GM19438 (cell line): ENCODE measurements at regions not wholly inside any gene's neighbourhood (a gene's known extent, or its start where the extent isn't known, plus 50 kb on each side); places are given as distances from the start of the nearest gene placed in this dataset.

Experiments used
- ATAC-seq: cut with Tn5 transposase; IDR thresholded peaks from one replicate; pipeline ENCODE4 v1.9.1; 2021; ENCODE audit warnings: low read depth; ENCODE audit not compliant: unreplicated experiment

DNA sequence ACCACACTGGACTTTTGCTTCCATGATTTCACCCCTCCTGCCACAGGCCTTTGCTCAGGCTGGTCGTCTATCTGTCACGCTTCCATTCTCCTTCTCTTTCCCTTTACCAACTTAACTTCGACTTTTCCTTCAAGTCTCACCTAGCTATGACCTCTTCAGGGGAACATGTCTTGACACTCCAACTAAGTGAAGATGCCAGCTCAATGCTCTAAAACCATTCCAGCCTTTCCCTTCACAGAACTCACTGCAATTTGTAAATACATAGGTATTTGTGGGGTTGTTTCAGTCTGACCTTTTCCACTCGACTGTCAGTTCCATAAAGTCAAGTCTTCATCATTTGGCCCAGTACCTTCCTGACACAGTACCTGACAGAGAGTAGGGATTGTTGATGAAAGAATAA lies 358.6 kb upstream of the CAMK1G start:
- ATAC-seq: no peak

GRCh38 chr1:209227171-209227570 lies 356.3 kb upstream of the CAMK1G start:
- no peak for ATAC-seq

DNA sequence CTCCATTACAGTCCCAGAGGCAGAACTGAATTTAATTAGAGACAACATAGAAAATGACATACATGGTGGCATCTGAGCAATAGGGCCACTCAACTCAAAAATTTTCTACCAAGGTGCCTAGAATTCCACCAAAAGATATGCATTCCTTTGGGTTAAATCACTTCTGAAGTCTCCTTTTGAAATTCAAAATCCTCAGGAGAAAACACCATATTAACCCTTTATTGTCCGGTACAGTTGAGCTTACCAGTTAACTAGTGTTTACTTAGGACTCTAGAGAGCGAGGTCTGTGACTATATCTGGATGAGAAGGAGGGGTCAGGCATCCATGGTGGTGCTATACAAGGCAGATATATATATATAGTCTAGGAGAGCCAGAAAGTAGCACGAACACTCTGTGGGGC lies 355.6 kb upstream of the CAMK1G start:
- ATAC-seq: no peak

- ATAC-seq: no peak
Measured at GRCh38 chr1:209229494-209230061, 353.9 kb upstream of the CAMK1G start.

- ATAC-seq: no peak
Measured at GRCh38 chr1:209230314-209230713, 353.2 kb upstream of the CAMK1G start.

DNA sequence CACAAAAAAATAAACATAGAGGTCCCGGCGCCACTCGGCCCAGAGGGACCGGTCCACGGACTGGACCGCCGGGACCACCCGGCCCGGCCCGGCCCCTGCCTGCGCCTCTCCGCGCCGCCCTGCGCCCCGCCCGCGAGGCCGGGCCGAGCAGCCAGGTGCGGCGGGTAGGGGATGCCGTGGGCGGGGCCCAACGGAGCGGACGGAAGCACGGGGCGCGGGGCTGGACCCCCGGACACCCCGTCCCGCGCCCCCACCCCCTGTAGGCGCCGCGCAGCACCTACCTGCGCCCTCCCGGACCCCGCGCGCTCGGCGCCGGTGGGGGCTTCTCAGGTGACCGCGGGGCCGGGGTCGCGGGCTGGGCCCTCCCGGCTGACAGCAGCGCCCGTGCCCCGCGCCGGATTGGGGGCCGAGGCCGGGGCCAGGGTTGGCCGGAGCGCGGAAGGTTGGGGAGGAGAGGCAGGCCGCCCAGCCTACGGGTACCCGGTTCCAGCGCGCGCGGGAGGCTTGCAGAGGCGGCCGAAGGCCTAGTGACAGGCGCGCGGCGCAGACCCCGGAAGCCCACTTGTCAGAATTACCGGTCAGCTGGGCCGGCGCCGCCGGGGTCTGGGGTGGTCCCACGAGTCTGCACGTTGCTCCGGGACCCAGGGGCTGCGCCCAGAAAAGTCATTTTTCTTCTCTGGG lies 351.9 kb upstream of the CAMK1G start:
- ATAC-seq: no peak

DNA sequence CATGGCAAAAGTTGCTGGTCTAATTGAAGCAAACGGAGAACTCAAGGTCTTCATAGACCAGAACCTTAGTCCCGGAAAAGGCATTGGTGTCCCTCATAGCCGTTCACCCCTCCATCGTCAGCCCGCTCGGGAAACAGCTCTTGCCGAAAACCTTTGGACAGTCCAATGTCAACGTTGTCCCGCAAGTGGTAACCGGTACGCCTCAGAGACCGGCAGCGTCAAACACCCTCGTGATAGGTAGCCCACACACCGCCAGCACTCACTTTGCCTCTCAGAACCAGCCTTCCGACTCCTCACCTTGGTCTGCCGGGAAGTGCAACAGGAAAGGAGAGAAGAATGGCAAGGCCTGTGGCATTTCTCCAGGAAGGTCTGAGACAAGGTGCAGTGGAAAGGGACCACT lies 351.3 kb upstream of the CAMK1G start:
- no peak for ATAC-seq

- ATAC-seq: no peak
Measured at GRCh38 chr1:209232759-209233158, 350.8 kb upstream of the CAMK1G start.

GRCh38 chr1:209235166-209235565 lies 348.3 kb upstream of the CAMK1G start:
- ATAC-seq: no peak

GRCh38 chr1:209238356-209238755 lies 345.2 kb upstream of the CAMK1G start:
- no peak for ATAC-seq

DNA sequence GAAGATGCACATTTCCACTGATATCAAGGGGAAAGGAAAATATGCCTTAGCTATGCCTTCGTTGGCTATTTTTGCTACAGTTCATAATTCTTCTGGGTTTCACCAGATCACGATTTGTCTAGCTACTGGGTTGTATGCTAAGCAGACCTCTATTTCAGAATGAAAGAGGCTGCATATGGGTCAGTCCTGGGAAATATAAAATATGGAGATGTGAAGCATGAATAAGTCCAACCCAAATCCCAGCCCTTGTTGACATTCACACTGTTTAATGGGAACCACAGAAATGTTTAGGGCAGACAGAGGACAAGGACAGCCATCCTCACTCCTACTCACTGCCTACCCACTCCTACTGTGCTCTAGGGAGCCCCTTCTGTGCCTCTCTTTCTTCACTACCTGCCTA lies 343.2 kb upstream of the CAMK1G start:
- no peak for ATAC-seq

- no peak for ATAC-seq
Measured at GRCh38 chr1:209241487-209241886, 342.0 kb upstream of the CAMK1G start.

- peak; percentile 77 for ATAC-seq
Measured at GRCh38 chr1:209248649-209249279, 334.8 kb upstream of the CAMK1G start.

DNA sequence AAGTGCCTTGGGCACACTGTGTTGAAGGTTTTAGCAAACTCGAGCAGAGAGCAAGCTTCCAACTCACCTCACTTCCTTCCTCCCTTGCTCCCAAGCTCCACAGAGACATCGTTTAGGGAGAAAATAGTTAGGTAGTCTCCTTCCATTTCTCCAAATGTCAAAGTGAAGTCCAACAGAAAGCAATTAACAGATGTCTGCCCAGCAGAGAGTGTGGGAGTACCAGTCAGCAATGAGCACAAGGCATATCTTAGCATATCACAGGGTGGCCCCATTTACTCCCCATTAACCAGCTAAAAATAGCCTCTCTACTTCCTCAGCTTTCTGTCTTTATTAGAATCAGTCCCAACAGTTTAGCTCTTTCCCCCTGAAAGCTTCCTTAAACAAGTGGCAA lies 334.2 kb upstream of the CAMK1G start:
- ATAC-seq: no peak

DNA sequence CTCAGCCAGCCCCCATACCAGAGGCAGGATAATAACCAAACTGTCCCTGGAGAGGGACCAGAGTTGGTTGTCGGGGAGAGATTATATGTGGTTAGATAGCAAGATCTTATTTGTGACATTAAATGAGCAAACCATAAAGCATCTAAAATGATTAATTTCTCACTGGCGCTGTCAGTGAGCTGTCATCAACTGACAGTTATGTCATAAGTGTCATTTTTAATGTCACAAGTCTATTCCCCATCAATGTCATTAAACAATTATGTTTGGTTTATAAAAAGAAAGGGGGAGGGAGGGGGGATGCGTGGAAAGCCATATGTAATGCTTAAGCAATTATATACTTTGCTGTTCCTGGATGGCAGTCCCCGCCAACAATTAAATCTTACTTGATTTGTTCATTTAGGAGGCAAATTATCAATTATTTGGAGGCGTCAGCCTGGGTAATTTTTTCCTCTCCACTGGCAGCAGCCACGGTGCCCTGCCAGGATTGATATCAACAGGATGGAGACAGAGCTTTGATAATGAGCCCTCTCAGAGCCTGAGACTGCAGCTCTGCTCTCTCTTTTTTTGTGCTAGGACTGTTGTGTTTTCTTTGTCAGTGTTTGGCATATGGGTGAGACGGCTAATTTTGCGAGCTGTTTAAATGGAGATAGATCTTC lies 333.6 kb upstream of the CAMK1G start:
- no peak for ATAC-seq

DNA sequence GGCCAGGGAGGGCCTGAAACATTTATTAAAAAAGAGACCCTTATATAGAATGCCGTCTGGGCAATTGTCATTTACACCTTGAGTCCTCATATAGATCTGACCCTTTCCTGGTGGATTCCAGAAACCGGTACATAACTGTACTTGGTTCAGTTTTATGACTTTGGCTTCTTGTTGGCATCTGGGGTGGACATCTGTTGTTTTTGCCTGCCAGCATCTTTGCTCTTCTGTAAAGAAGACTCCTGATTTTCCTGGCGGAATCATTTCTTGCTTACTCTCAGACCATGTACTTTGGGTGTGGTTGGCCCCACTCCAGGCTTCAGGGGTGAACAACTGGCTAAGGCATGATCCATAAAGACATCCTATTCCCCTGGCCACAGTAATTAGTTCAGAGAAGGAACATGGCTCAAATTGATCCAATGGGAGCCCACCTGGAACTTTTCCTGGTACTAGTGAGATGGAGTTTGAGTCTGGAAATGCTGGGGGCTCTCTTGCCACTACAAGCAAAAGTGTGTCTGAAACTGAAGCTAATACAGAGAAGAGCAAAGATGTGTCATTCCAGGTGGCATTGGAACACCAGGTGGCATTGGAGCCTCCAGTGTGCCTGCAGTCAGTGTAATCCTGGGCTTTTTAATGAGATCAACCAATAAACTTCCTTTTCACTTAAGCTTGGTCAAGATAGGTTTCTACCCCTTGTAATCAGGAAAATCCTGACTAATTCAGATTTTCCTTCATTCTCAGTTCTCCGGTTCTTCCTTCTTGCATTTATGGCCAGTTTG lies 332.5 kb upstream of the CAMK1G start:
- ATAC-seq: no peak

- no peak for ATAC-seq
Measured at GRCh38 chr1:209256766-209257350, 326.7 kb upstream of the CAMK1G start.

DNA sequence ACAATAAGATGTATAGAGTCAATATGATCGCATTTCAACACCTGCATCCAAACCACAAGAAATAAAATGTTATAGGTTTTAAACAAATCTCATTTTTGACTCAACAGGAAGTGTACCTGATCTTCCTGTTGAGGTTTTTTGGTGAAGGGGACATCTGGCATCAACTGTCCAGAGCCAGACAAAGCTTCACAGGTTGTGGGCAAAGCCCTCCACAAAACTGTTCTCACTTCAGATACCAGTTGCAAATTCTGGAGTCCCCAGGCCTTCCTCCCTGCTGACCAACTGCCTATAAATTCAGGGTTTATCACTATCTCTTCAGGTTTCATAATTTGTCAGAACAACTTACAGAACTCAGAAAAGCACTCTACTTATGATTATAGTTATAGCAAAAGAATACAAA lies 326.1 kb upstream of the CAMK1G start:
- ATAC-seq: no peak

DNA sequence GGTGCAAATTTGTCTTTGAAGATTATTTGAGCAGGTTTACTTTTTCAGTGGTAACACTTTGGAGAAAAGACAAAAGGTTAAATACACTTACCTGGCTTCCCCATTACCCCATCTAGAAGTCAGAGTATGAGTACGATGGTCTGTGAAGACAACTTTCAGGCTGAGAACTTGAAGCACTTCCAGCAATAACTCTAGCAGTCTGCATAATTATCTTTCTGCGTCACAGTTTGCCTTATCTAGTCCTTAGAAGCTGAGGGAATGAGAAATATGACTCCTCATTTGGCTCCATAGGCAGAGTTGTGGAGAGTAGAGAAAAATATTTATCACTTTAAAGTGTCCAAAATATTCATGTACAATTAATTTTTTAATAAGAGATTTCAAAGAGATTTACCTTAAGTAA lies 323.4 kb upstream of the CAMK1G start:
- ATAC-seq: no peak

GRCh38 chr1:209262631-209263030 lies 320.9 kb upstream of the CAMK1G start:
- no peak for ATAC-seq

GRCh38 chr1:209265301-209265700 lies 318.2 kb upstream of the CAMK1G start:
- ATAC-seq: no peak
